GDM1 (cell line): ENCODE measurements at regions not wholly inside any gene's neighbourhood (a gene's known extent, or its start where the extent isn't known, plus 50 kb on each side); places are given as distances from the start of the nearest gene placed in this dataset.

ENCODE experiments used
- DNase-seq: peaks from one replicate; lab custom pipeline; 2025; lab: John Stamatoyannopoulos, UW

DNA sequence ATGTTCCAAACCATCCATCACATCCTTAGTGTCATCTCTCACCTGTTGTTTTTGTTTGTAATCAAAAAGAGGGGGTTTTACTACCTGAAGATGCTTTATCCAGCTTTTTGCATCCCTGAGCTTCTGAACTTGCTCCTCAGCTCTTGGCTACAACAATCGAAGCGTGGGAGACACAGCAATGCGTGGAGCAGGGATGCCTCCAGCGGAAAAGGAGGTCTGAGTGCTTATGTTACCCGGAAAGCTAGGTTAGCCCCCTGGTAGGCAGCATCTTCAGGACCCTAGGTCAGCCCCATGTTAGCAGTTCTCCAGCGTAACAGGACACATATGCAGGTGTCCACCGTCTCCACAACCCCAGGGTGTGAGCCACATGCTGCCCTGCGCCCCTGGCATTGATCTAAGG, 141.5 kb downstream of the RRAGC start:
- DNase-seq = no peak

DNA sequence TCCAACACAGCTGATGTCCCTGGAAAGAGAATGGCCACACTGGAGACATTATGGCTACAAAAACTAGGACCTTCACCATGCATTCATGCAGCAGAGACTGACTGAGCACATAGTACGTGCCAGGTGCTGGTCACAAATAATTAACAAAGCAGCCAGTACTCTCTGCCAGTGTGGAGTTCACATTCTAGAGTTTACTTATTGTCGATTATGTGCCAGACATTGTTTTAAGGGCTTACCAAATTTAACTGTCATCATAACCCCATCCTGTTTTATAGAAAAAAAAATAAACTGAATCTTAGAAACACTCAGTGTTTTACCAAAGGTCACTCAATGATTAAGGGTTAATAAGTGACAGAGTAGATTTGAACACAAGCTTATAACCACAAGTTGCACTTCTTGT, 143.3 kb downstream of the RRAGC start:
- no peak for DNase-seq

GRCh38 chr1:38715415-38715814, 144.2 kb downstream of the RRAGC start:
- no peak for DNase-seq

GRCh38 chr1:38712046-38712445, 147.5 kb downstream of the RRAGC start:
- no peak for DNase-seq

DNA sequence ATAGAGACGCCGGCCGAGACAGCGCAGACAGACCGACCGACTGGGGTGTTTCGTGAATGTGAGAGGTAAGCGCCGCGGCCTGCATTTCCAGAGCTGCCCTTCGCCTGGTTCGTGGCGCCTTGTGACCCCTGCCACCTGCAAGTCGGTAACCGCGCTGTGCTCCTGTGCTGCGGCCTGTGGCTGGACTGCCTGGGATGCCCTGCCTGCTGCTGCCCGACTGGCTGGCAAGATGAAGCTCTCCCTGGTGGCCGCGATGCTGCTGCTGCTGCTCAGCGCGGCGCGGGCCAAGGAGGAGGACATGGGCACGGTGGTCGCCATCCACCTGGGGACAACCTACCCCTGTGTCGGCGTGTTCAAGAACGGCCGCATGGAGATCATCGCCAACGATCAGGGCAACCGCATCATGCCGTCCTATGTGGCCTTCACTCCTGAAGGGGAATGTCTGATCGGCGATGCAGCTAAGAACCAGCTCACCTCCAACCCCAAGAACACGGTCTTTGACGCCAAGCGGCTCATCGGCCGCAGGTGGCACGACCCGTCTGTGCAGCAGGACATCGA, 150.8 kb downstream of the RRAGC start:
- no peak for DNase-seq

- no peak for DNase-seq
Observed at GRCh38 chr1:38701088-38701487, 158.5 kb downstream of the RRAGC start.

- DNase-seq = no peak
Observed at GRCh38 chr1:38700077-38700470, 159.5 kb downstream of the RRAGC start.

GRCh38 chr1:38699330-38700076, 160.1 kb downstream of the RRAGC start:
- DNase-seq = no peak

DNA sequence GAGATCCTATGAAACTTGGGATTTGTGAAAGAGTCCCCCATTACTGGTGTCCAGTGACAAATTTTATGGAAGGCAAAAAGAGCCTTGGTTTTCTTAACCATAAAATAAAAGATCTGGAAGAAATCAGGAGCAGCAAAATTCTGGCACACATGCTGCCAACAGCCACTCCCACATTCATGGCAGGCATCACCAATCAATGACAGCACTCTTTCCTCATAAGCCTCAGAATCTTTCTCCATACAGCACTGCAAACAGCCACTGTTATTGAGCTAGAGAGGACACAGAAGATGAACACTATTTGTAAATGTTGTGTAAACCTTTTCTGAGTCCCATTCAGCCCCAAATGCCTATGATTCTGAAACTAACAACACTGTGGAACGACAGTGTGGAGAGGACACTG, 162.2 kb downstream of the RRAGC start:
- no peak for DNase-seq

DNA sequence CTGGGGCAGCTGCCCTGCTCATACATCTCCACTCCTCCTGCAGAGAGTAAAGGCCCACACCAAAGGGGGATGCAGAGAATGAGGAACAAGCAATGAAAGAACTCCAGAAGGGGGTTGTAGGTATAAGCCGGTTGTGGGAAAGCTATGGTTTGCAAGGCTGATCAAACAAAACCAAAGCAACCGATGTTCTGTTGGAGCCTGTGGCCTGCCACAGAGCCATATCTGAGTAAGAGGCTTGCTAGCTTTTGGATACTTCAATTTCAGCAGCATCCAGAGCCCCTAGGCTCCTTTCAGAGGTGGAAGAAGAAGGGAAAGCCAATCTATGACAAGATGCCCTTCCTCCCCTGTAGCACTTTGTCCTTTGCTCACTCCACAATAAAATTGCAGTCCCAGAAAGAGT, 163.2 kb downstream of the RRAGC start:
- DNase-seq = no peak

- no peak for DNase-seq
Observed at GRCh38 chr1:38693759-38694158, 165.8 kb downstream of the RRAGC start.

DNA sequence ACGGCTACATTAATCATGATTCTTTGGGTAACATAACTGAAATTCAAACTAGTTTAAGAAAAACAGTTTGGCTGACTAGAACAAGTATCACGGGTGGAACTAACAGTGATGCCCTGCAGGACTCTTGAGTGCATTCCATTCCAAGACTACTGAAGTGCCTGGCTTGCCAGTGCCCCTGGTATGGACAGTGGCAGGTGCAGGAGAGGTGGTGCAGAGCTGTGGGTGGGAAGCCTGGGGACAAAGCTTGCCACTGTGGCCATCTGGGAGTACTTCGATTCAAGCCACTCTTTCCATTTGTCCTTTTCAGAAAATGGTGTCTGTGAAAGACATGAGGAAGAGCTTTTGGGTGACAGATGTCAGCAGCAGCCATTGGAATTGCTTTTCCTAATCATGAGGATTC, 166.5 kb downstream of the RRAGC start:
- no peak for DNase-seq

DNA sequence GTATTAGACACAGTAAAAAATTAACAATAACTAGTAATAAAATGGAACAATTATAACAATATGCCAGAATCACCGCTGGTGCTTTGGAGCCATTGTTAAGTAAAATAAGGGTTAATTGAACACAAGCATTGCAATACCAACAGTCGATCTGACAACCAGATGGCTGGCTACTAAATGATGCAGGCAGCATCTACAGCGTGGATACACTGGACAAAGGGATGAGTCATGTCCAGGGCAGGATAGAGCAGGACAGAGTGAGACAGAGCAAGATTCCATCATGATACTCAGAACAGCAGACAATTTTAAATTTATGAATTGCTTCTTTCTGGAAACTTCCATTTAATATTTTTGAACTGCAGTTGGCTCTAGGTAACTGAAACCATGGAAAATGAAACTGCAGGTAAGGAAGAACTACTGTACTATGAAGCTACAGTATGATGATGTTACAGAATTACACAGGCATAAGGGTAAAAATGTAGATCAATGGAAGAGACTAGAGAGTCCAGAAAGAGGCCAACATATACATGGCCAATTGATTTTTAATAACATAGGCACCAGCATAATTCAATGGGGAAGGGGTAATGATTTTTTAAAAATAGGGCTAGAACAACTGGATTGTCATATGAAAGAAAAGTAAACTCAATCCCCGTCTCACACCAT, 168.7 kb downstream of the RRAGC start:
- DNase-seq = no peak

DNA sequence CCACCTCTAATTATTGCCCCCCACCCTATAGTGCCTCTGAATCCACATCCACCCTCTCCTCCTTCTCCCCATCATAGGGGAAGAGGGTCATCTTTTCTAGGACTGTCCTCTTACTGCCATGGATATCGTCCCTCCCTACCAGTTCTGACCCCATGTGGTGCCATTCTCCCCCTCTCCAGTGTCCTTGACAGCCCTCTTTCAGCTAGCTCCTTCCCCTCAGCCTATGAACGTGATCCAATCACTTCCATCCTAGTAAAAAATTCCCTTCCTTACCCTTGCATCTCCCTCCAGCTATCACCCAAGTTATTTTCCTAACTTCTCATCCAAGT, 172.7 kb downstream of the RRAGC start:
- no peak for DNase-seq

- no peak for DNase-seq
Observed at GRCh38 chr1:38686167-38686926, 173.2 kb downstream of the RRAGC start.

DNA sequence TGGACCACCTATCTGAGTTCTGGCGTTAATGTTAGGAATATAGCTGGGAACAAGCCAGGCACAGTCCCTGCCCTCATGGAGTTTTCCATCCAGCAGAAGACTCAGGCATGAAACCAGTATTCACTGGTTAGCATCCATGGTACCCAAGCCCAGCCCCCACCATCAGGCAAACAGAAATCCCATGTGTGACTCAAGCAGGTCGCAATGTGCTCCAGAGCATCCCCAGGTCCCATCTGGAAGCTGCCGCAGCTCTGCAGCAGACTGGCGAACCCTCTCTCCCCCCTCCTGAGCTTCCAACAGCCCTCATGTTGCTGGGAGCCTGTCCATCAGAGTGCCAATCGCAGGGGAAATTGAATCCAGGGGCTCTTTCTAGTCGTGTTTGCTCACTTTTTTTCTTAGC, 174.2 kb downstream of the RRAGC start:
- DNase-seq = no peak

- no peak for DNase-seq
Observed at GRCh38 chr1:38680801-38681510, 178.6 kb downstream of the RRAGC start.

- DNase-seq = no peak
Observed at GRCh38 chr1:38677756-38678155, 181.8 kb downstream of the RRAGC start.

- DNase-seq = no peak
Observed at GRCh38 chr1:38677311-38677710, 182.3 kb downstream of the RRAGC start.

DNA sequence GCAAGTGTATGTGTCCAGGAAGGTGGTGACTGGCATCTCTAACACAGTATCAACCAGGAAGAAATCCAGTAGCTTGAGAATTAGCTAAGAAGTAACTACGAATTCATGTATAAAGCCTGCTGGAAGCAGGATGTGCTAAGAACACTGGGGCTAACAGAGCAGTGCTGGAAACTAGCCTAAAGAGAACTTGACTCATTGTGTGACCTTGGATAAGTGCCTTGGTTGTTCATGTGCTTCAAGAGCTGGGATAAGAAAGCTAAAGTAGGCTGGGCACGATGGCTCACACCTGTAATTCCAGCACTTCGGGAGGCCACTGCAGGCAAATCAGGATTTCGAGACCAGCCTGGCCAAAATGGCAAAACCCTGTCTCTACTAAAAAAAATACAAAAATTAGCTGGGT, 186.9 kb downstream of the RRAGC start:
- no peak for DNase-seq

GRCh38 chr1:38671221-38671620, 188.4 kb downstream of the RRAGC start:
- DNase-seq = no peak

DNA sequence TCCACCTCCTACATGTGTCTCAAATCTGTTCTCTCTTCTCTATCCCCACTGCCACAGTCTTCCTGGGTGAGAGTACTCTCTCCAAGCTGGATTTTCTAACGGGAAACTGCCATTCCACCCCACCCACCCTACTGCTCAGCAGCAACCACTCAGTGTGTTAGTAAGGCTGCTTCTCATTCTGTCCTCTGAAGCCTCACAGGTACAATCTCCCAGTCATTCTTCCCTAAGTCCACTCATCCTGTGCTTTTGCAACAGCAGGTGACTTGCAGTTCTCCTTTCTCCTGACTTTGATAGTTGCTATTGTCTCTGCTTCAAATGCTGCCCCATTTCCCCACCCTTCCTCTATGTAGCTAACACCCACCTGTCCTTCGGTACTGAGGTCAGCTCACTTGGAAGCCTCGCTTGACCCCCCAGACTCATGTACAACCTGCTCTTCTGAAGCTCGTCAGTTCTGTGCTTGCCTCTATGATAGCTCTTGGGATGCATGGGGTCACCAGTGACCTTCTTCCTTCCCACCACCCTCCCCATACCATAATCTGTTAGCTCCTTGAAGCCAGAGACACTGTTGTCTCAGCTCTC, 188.9 kb downstream of the RRAGC start:
- no peak for DNase-seq
